Glutamatergic neuron (in vitro differentiated cells): ENCODE measurements at regions not wholly inside any gene's neighbourhood (a gene's known extent, or its start where the extent isn't known, plus 50 kb on each side); places are given as distances from the start of the nearest gene placed in this dataset.

ENCODE experiments used
- DNase-seq: peaks from one replicate; pipeline ENCODE4 v3.0.0; 2022
- H3K27ac Mint-ChIP-seq: one replicate; pipeline ENCODE4 v1.8.0; 2020; ENCODE audit warnings: mild to moderate bottlenecking, mixed read lengths, inconsistent platforms; ENCODE audit not compliant: unreplicated experiment
- H3K27me3 Mint-ChIP-seq: one replicate; pipeline ENCODE4 v1.8.0; 2020; ENCODE audit warnings: mild to moderate bottlenecking, moderate library complexity, mixed read lengths, inconsistent platforms; ENCODE audit not compliant: unreplicated experiment
- H3K36me3 Mint-ChIP-seq: one replicate; pipeline ENCODE4 v1.8.0; 2020; ENCODE audit warnings: mild to moderate bottlenecking, mixed read lengths, inconsistent platforms; ENCODE audit not compliant: unreplicated experiment
- H3K4me1 Mint-ChIP-seq: one replicate; pipeline ENCODE4 v1.8.0; 2020; ENCODE audit warnings: mild to moderate bottlenecking, low read depth, mixed read lengths, inconsistent platforms; ENCODE audit not compliant: unreplicated experiment
- H3K4me3 Mint-ChIP-seq: one replicate; pipeline ENCODE4 v1.8.0; 2020; ENCODE audit warnings: mild to moderate bottlenecking, mixed read lengths, inconsistent platforms; ENCODE audit not compliant: unreplicated experiment
- H3K9me3 Mint-ChIP-seq: one replicate; pipeline ENCODE4 v1.8.0; 2020; ENCODE audit warnings: mild to moderate bottlenecking, moderate library complexity, mixed read lengths, inconsistent platforms; ENCODE audit not compliant: unreplicated experiment
- TF ChIP-seq, protein P1 (sequence below): fragments of 200-600 bp; sonication (generic); IDR thresholded peaks from one replicate; pipeline ENCODE4 v1.5.0; 2021; ENCODE audit not compliant: partially characterized antibody, unreplicated experiment

DNA sequence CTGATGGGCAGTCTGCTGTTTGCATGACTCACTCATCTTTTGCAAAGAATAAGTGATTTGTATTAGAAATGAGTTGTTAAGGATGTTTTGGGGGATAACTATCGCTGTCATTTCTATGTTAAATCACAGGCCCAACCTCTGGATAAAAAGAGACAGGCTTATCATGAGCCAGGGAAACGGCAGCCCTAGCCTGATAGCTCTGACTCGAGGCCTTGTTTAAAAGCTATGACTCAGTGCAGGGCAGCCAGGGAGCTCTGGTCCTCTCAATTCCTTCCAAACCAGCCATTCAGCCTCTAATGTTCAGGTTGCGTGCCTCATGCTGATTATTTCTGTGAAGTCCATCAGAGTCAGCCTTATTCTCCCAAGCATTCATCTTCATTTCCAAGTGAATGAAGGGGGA is 305.9 kb upstream of the HAND2 start:
- TF ChIP-seq, protein P1, sequence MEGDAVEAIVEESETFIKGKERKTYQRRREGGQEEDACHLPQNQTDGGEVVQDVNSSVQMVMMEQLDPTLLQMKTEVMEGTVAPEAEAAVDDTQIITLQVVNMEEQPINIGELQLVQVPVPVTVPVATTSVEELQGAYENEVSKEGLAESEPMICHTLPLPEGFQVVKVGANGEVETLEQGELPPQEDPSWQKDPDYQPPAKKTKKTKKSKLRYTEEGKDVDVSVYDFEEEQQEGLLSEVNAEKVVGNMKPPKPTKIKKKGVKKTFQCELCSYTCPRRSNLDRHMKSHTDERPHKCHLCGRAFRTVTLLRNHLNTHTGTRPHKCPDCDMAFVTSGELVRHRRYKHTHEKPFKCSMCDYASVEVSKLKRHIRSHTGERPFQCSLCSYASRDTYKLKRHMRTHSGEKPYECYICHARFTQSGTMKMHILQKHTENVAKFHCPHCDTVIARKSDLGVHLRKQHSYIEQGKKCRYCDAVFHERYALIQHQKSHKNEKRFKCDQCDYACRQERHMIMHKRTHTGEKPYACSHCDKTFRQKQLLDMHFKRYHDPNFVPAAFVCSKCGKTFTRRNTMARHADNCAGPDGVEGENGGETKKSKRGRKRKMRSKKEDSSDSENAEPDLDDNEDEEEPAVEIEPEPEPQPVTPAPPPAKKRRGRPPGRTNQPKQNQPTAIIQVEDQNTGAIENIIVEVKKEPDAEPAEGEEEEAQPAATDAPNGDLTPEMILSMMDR: no peak
- no peak overlapping the region for H3K27ac Mint-ChIP-seq
- no peaks in the 10 kb centered on the region for H3K36me3 Mint-ChIP-seq
- H3K27me3 Mint-ChIP-seq: no peaks in the 10 kb centered on the region
- no peaks in the 10 kb centered on the region for H3K9me3 Mint-ChIP-seq
- no peak overlapping the region for H3K4me3 Mint-ChIP-seq
- no peaks in the 10 kb centered on the region for H3K4me1 Mint-ChIP-seq
- no peak for DNase-seq

DNA sequence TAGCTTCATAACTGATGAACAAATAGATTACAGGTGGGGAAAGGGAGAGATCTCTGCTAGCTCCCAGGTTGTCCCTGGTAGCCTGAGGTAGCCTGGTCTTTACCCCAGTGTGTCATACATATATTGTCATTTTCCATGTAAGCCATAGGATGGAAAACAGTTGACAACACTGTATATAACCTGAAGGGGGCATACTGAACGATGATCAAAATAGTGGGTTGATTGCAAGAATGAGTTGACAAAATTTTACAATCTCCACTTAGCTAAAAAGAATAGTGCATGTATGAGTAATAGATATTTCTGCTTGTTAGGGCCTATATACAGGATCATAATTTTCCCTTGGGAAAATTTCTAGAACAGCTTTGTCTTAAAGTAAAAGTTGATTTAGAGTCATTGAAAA is 304.1 kb upstream of the HAND2 start:
- H3K27ac Mint-ChIP-seq: no peak overlapping the region

DNA sequence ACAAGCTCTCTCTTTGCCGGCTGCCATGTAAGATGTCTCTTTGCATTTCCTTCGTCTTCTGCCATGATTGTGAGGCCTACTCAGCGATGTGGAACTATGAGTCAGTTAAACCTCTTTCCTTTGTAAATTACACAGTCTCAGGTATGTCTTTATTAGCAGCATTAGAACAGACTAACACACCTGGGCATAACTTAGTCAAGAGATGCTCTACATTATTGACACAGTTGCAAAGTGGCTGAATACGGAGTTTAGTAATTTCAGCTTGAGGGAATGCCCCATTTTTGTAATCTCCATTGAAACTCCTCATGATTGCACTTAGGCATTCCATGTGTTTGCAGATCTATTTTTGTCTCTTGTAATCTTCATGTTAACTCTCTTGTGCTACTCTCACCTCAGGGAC is 299.5 kb upstream of the HAND2 start:
- Mint-ChIP-seq H3K9me3 (no peaks in the 10 kb centered on the region), H3K36me3 (no peaks in the 10 kb centered on the region), H3K4me1 (no peaks in the 10 kb centered on the region), H3K27ac (no peak overlapping the region), H3K4me3 (no peak overlapping the region), H3K27me3 (no peaks in the 10 kb centered on the region)
- DNase-seq: no peak
- TF ChIP-seq, protein P1: no peak

More for the DNA sequence above, 304.1 kb upstream of the HAND2 start:
- Mint-ChIP-seq H3K4me1 (no peaks in the 10 kb centered on the region), H3K36me3 (no peaks in the 10 kb centered on the region), H3K9me3 (no peaks in the 10 kb centered on the region), H3K4me3 (no peak overlapping the region), H3K27me3 (no peaks in the 10 kb centered on the region)
- TF ChIP-seq, protein P1: peak; percentile 13
- no peak for DNase-seq

DNA sequence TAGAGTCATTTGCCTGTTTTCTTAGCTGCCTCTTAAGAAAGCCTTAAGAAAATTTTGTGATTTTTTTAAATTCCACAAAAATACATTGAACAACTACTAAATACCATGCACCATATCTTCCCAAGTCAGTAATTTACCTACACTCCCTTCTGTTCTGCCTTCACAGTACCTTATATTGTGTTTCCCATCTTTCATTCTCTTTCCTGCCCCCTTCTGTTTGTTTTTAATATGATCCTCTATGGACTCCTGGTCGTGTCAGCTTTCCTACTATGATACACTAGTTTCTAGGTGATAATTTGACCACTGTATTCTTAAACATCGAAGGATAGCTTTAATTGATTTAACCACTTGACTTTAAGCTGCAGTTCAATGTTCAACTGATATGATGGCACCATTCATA is 297.7 kb upstream of the HAND2 start:
- Mint-ChIP-seq H3K27me3 (no peaks in the 10 kb centered on the region), H3K9me3 (no peaks in the 10 kb centered on the region), H3K27ac (no peak overlapping the region), H3K4me1 (no peaks in the 10 kb centered on the region), H3K4me3 (no peak overlapping the region), H3K36me3 (no peaks in the 10 kb centered on the region)
- no peak for DNase-seq
- TF ChIP-seq, protein P1: no peak

DNA sequence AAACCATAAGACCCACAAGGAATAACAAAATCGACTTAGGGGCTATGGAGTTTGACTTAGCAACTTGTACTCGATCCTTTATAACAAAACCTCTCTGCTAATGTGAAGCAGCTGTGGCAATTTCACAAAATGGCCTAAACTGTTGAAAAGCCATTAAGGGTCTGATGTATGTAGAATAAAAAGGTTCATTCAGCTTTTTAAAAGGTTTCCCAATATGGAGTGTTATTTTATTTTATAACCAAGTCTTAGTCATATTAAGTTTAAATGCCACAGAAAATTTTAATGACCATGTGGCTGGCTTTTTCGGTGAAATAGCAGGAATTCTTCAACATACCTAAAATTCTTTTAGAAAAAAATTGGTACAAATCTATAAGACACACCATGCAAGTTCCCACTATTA is 291.8 kb upstream of the HAND2 start:
- Mint-ChIP-seq H3K4me1 (no peaks in the 10 kb centered on the region), H3K36me3 (no peaks in the 10 kb centered on the region), H3K4me3 (no peak overlapping the region), H3K9me3 (no peaks in the 10 kb centered on the region), H3K27ac (no peak overlapping the region), H3K27me3 (no peaks in the 10 kb centered on the region)
- no peak for DNase-seq
- TF ChIP-seq, protein P1: no peak
